ENCODE measurements at regions not wholly inside any gene's neighbourhood (a gene's known extent, or its start where the extent isn't known, plus 50 kb on each side); places are given as distances from the start of the nearest gene placed in this dataset.

- no peak for TF ChIP-seq BCL11A (IDR thresholded peaks at IDR 0.05; ENCODE audit: low read depth, low read length)
- no peak for TF ChIP-seq RUNX3 (IDR thresholded peaks at IDR 0.05; ENCODE audit: low read length)
Observed at GRCh38 chr1:199160521-199161318, 521.9 kb downstream of the PTPRC start (continued).

GRCh38 chr1:199161319-199161680 lies 522.5 kb downstream of the PTPRC start:
- H3K79me2 ChIP-seq (ENCODE audit: control insufficient read depth, insufficient read depth, low read length): no peaks in the 10 kb centered on the region
- DNase-seq (ENCODE audit: low read depth, low spot score) (no peak), FAIRE-seq (no peak), ATAC-seq (no peak)
- no peaks in the 10 kb centered on the region for H4K20me1 ChIP-seq (ENCODE audit: control insufficient read depth, insufficient read depth)
- no peak overlapping the region; the same call in 1 of the 2 replicates for H3K9ac ChIP-seq (ENCODE audit: control insufficient read depth, insufficient read depth, low read length)
- RAD21 ChIA-PET (ENCODE audit: unreplicated experiment): interaction anchor here (1.4 kb wide), 1 partner anchor 13 kb away, joined by 4 read pairs; no protein-coding TSS in a partner anchor
- in situ Hi-C loops (cut with MboI) (no loop called here), intact Hi-C loops (cut with micrococcal nuclease; ENCODE audit: unreplicated experiment) (no loop called here)
- BruUV-seq (replicated peaks): no TSS peak
- H3K9me3 ChIP-seq (replicated peaks; ENCODE audit: control insufficient read depth, insufficient read depth, low read length): no peaks in the 10 kb centered on the region; the same call in 2 of the 3 replicates
- H3K36me3 ChIP-seq (ENCODE audit: control insufficient read depth in 2 of 2, insufficient read depth in 2 of 2, low read length in 1 of 2): no peaks in the 10 kb centered on the region
- H3K4me3 ChIP-seq: no peak overlapping the region
- POLR2A ChIA-PET: interaction anchor here (0.6 to 1.9 kb wide), 2 partner anchors 9 to 47 kb away, joined by 3 to 5 read pairs; no protein-coding TSS in a partner anchor
- CTCF ChIA-PET: interaction anchor here (3.4 kb wide), 1 partner anchor 12 kb away, joined by 13 read pairs; no protein-coding TSS in a partner anchor
- TF ChIP-seq SMC3 (IDR thresholded peaks at IDR 0.05; ENCODE audit: borderline replicate concordance, low read length) (no peak), ZNF274 (IDR thresholded peaks at IDR 0.05; ENCODE audit: insufficient read depth, insufficient read length) (no peak), GATAD2B (conservative IDR thresholded peaks at IDR 0.05; ENCODE audit: low read depth) (no peak)
- SMC1A ChIA-PET (ENCODE audit: uncharacterized antibody, unreplicated experiment): interaction anchor here (1.0 to 5.1 kb wide), 6 partner anchors 12 to 274 kb away, joined by 3 to 41 read pairs (median 3); no protein-coding TSS in a partner anchor
- H2AFZ ChIP-seq (ENCODE audit: control insufficient read depth, low read depth, low read length): peak overlapping the region; percentile 75; the same call in 1 of the 2 replicates
- no peak overlapping the region for H3K4me2 ChIP-seq (ENCODE audit: control insufficient read depth, insufficient read depth)
- no peak overlapping the region for H3K27ac ChIP-seq (ENCODE audit: control insufficient read depth, insufficient read depth)
- H3K4me1 ChIP-seq (ENCODE audit: control insufficient read depth, insufficient read depth, low read length): peaks cover 8% of the 10 kb centered on the region; the same call in 1 of the 2 replicates
- no peaks in the 10 kb centered on the region for H3K27me3 ChIP-seq (replicated peaks in 1 of 2; ENCODE audit: control insufficient read depth in 2 of 2, insufficient read depth in 2 of 2, low read length in 1 of 2)
